AG09309 (cell line): ENCODE measurements at regions not wholly inside any gene's neighbourhood (a gene's known extent, or its start where the extent isn't known, plus 50 kb on each side); places are given as distances from the start of the nearest gene placed in this dataset.
A peak's percentile ranks its signal among the peaks of the same experiment; 100 is the strongest.

ENCODE experiments used
- DNase-seq: peaks from one replicate; pipeline ENCODE4 v3.0.0-alpha.2; 2010; ENCODE audit warnings: low read depth
- H3K4me3 ChIP-seq: 2 replicates; pipeline ENCODE4 v1.5.1; 2011; ENCODE audit warnings: mild to moderate bottlenecking, low read depth, low read length, moderate library complexity; ENCODE audit not compliant: control insufficient read depth
- CTCF ChIP-seq: IDR thresholded peaks from 2 replicates; pipeline ENCODE4 v1.5.1; 2011; ENCODE audit warnings: mild to moderate bottlenecking, low read depth, low read length, inconsistent platforms; ENCODE audit not compliant: insufficient read depth, control insufficient read depth; ENCODE audit errors: missing control alignments

- H3K4me3 ChIP-seq, result no peak overlapping the region
- no peak for DNase-seq
- TF ChIP-seq CTCF, result no peak
These were observed 239.0 kb upstream of the ZP4 start for GRCh38 chr1:238129677-238130076.

GRCh38 chr1:238123201-238123600, 232.5 kb upstream of the ZP4 start:
- no peak overlapping the region for H3K4me3 ChIP-seq
- no peak for TF ChIP-seq CTCF
- no peak for DNase-seq

GRCh38 chr1:238119861-238120260, 229.1 kb upstream of the ZP4 start:
- H3K4me3 ChIP-seq, result no peak overlapping the region
- TF ChIP-seq CTCF, result no peak
- DNase-seq, result no peak

GRCh38 chr1:238119060-238119459, 228.3 kb upstream of the ZP4 start:
- peak; percentile 5 for TF ChIP-seq CTCF
- no peak overlapping the region for H3K4me3 ChIP-seq
- no peak for DNase-seq

GRCh38 chr1:238115852-238116251, 225.1 kb upstream of the ZP4 start:
- DNase-seq, result no peak
- no peak overlapping the region for H3K4me3 ChIP-seq
- TF ChIP-seq CTCF, result no peak

- TF ChIP-seq CTCF, result no peak
- no peak overlapping the region for H3K4me3 ChIP-seq
- no peak for DNase-seq
These were observed 222.4 kb upstream of the ZP4 start for GRCh38 chr1:238112952-238113621.
